Heart right ventricle (tissue), 16 donors: ENCODE measurements at regions not wholly inside any gene's neighbourhood (a gene's known extent, or its start where the extent isn't known, plus 50 kb on each side); places are given as distances from the start of the nearest gene placed in this dataset.

Experiments
- ATAC-seq, 8 donors: fragments of 200-7000 bp; cut with Tn5 transposase; one replicate each; pipeline ENCODE4 v1.9.1; 2020; ENCODE audit warnings: mild to moderate bottlenecking in 8 of 8, moderate library complexity in 8 of 8, moderate number of reproducible peaks in 1 of 8
- DNase-seq, 2 donors: peaks; one replicate each; pipeline ENCODE4 v3.0.0-alpha.2; 2020
- H3K27ac ChIP-seq, 10 donors: fragments of 200-600 bp; sonication (generic) in 2 of 10; one replicate each; pipeline versions ENCODE4 v1.5.0 to v1.8.0; 2020 to 2022; ENCODE audit warnings: mild to moderate bottlenecking in 3 of 10
- H3K27me3 ChIP-seq, 7 donors: fragments of 200-600 bp; one replicate each; pipeline ENCODE4 v1.8.0; 2021 to 2022; ENCODE audit warnings: mild to moderate bottlenecking in 2 of 7
- H3K36me3 ChIP-seq, 9 donors: fragments of 200-600 bp; sonication (generic) in 1 of 9; one replicate each; pipeline versions ENCODE4 v1.5.0 to v1.8.0; 2020 to 2022; ENCODE audit warnings: mild to moderate bottlenecking in 2 of 9
- H3K4me1 ChIP-seq, 9 donors: fragments of 200-600 bp; sonication (generic) in 1 of 9; one replicate each; pipeline versions ENCODE4 v1.5.0 to v1.8.0; 2020 to 2022; ENCODE audit warnings: mild to moderate bottlenecking in 4 of 9
- H3K4me3 ChIP-seq, 10 donors: fragments of 200-600 bp; sonication (generic) in 2 of 10; one replicate each; pipeline versions ENCODE4 v1.5.0 to v1.8.0; 2020 to 2022; ENCODE audit warnings: mild to moderate bottlenecking in 7 of 10, moderate library complexity in 2 of 10
- H3K9me3 ChIP-seq, 11 donors: fragments of 200-600 bp in 10 of 11; sonication (generic) in 2 of 11; one replicate each; pipeline versions ENCODE4 v1.5.0 to v1.8.0; 2013 to 2022; ENCODE audit warnings: mild to moderate bottlenecking in 2 of 11, control low read depth in 1 of 11, moderate library complexity in 1 of 11
- CTCF ChIP-seq, 9 donors: fragments of 200-600 bp; sonication (generic) in 2 of 9; IDR thresholded peaks; one replicate each; pipeline versions ENCODE4 v1.5.0 to v1.8.0; 2021 to 2022; ENCODE audit warnings: antibody characterized with exemption in 9 of 9, mild to moderate bottlenecking in 5 of 9, moderate library complexity in 1 of 9
- WGBS, 2 donors: extraction: QIAGEN DNeasy Blood & Tissue Kit; methylation state at CpG; one replicate each; pipeline ENCODE4 v1.1.7; 2013; ENCODE audit warnings: inconsistent platforms in 1 of 2; 5-methylcytosine and 5-hydroxymethylcytosine counted together
- intact Hi-C, 10 donors: fragments of 100-400 bp; cut with DNase I; formaldehyde crosslinking; loops; one replicate each; pipeline versions ENCODE4 v1.11.1 to v1.14.2; 2022
- donor health status: Arrhythmogenic right ventricular cardiomyopathy.
- donor health status: ischemic (EF 13 %, LVEDD 7.1; RV severe dilation, severe dysfunction).
- donor health status: healthy with polysubstance abuse.
- donor health status: DM: no; HTN: yes; CAD: no.
- donor health status: DM: no; HTN: no; CAD: no.
- donor health status: ischemic (EF 25% LVEDD 6.9; RV normal size, moderate dysfunction).
- donor health status: ischemic (EF 25% LVEDD 5.7; RV mildly dilated, moderate dysfunction).
- donor health status: healthy.
- donor health status: DM: yes; HTN: yes; CAD: no.
- donor health status: Ischemic cardiomyopathy.
- donor health status: ischemic (EF 35%, LVEDD 5.7; RV mildly dilated, moderate dysfunction).
- donor health status: nonischemic (EF 11% LVEDD 7.7; RV severe dilation, severe dysfunction).
- donor health status: DM: yes; HTN: yes; CAD: no.
- donor health status: PGD.
- donor health status: ischemic (EF 29% LVEDD 5.4; RV normal size, mild dysfunction).
- donor health status: nonischemic (EF 23%, LVEDD 6.1; RV moderate dilation, normal function).

- intact Hi-C loops, result no loop called here
- DNase-seq, result no peak
- no peak overlapping the region for H3K4me3 ChIP-seq
- no peak for ATAC-seq
- 62 to 68% methylated on average over 7 of the region's 7 CpGs for WGBS, 2 donors
- H3K27ac ChIP-seq, result no peak overlapping the region
- H3K27me3 ChIP-seq, result no peaks in the 10 kb centered on the region
- H3K4me1 ChIP-seq, result no peaks in the 10 kb centered on the region
- TF ChIP-seq CTCF (IDR thresholded peaks at IDR 0.05), result no peak
- H3K36me3 ChIP-seq, result no peaks in the 10 kb centered on the region
- no peaks in the 10 kb centered on the region for H3K9me3 ChIP-seq
Measured at GRCh38 chr5:52466749-52467520, 320.8 kb upstream of the ITGA1 start.

- Histone ChIP-seq H3K27ac (no peak overlapping the region), H3K27me3 (no peaks in the 10 kb centered on the region), H3K4me3 (no peak overlapping the region), H3K4me1 (no peaks in the 10 kb centered on the region), H3K36me3 (no peaks in the 10 kb centered on the region), H3K9me3 (no peaks in the 10 kb centered on the region)
- intact Hi-C loops, result no loop called here
- no peak for DNase-seq
- no peak for TF ChIP-seq CTCF (IDR thresholded peaks at IDR 0.05)
- 50 to 62% methylated on average over 1 of the region's 1 CpG for WGBS, 2 donors
- no peak for ATAC-seq
Measured at GRCh38 chr5:52468976-52469375, 318.7 kb upstream of the ITGA1 start.

GRCh38 chr5:52469420-52469819 is 318.3 kb upstream of the ITGA1 start:
- DNase-seq (no peak), ATAC-seq (no peak)
- Histone ChIP-seq H3K9me3 (no peaks in the 10 kb centered on the region), H3K27ac (no peak overlapping the region), H3K4me1 (no peaks in the 10 kb centered on the region), H3K36me3 (no peaks in the 10 kb centered on the region), H3K27me3 (no peaks in the 10 kb centered on the region), H3K4me3 (no peak overlapping the region)
- intact Hi-C loops, result no loop called here
- no peak for TF ChIP-seq CTCF (IDR thresholded peaks at IDR 0.05)
- WGBS, 2 donors, result 87 to 91% methylated on average over 5 of the region's 5 CpGs

GRCh38 chr5:52469835-52470234 is 317.9 kb upstream of the ITGA1 start:
- DNase-seq (no peak), ATAC-seq (no peak)
- no peaks in the 10 kb centered on the region for H3K4me1 ChIP-seq
- intact Hi-C loops, result no loop called here
- no peaks in the 10 kb centered on the region for H3K27me3 ChIP-seq
- H3K9me3 ChIP-seq, result no peaks in the 10 kb centered on the region
- 61 to 73% methylated on average over 1 of the region's 1 CpG for WGBS, 2 donors
- H3K4me3 ChIP-seq, result no peak overlapping the region
- no peak for TF ChIP-seq CTCF (IDR thresholded peaks at IDR 0.05)
- no peaks in the 10 kb centered on the region for H3K36me3 ChIP-seq
- H3K27ac ChIP-seq, result no peak overlapping the region
